Left lung (tissue), 4 donors: ENCODE measurements at regions not wholly inside any gene's neighbourhood (a gene's known extent, or its start where the extent isn't known, plus 50 kb on each side); places are given as distances from the start of the nearest gene placed in this dataset.

Experiments used
- ATAC-seq: fragments of 200-7000 bp; cut with Tn5 transposase; one replicate; pipeline ENCODE4 v1.9.1; 2020; ENCODE audit warnings: moderate library complexity
- DNase-seq, 4 donors: peaks; one replicate each; pipeline ENCODE4 v3.0.0-alpha.2; 2013 to 2020
- H3K27ac ChIP-seq, 2 donors: fragments of 200-600 bp; sonication (generic) in 1 of 2; one replicate each; pipeline versions ENCODE4 v1.5.0 to v1.8.0; 2020 to 2021
- H3K27me3 ChIP-seq, 2 donors: fragments of 200-600 bp; sonication (generic) in 1 of 2; one replicate each; pipeline versions ENCODE4 v1.5.0 to v1.8.0; 2020 to 2021
- H3K36me3 ChIP-seq, 2 donors: fragments of 200-600 bp; sonication (generic) in 1 of 2; one replicate each; pipeline versions ENCODE4 v1.5.0 to v1.8.0; 2020 to 2021
- H3K4me1 ChIP-seq, 2 donors: fragments of 200-600 bp; one replicate each; pipeline ENCODE4 v1.8.0; 2021
- H3K4me3 ChIP-seq, 2 donors: fragments of 200-600 bp; sonication (generic) in 1 of 2; one replicate each; pipeline versions ENCODE4 v1.5.0 to v1.8.0; 2020 to 2021; ENCODE audit warnings: mild to moderate bottlenecking in 1 of 2
- H3K9me3 ChIP-seq, 2 donors: fragments of 200-600 bp; sonication (generic) in 1 of 2; one replicate each; pipeline versions ENCODE4 v1.5.0 to v1.8.0; 2020 to 2021
- CTCF ChIP-seq, 2 donors: fragments of 200-600 bp; sonication (generic) in 1 of 2; IDR thresholded peaks; one replicate each; pipeline versions ENCODE4 v1.5.0 to v1.8.0; 2021; ENCODE audit warnings: antibody characterized with exemption in 2 of 2
- intact Hi-C, 2 donors: fragments of 100-400 bp; cut with DNase I; formaldehyde crosslinking; loops; one replicate each; pipeline versions ENCODE4 v1.11.2 to v1.14.2; 2022
- donor health status: DM: no; HTN: yes; CAD: no.
- donor health status: DM: no; HTN: no; CAD: no.

- intact Hi-C loops: no loop called here
Measured at GRCh38 chr6:167435209-167435728, 110.4 kb downstream of the TTLL2 start.

GRCh38 chr6:167437888-167438484 lies 113.1 kb downstream of the TTLL2 start:
- no peak for TF ChIP-seq CTCF (IDR thresholded peaks at IDR 0.05)
- ATAC-seq: no peak
- H3K9me3 ChIP-seq: no peaks in the 10 kb centered on the region
- H3K4me3 ChIP-seq: no peak overlapping the region
- no peaks in the 10 kb centered on the region for H3K27me3 ChIP-seq
- no peaks in the 10 kb centered on the region for H3K4me1 ChIP-seq
- H3K27ac ChIP-seq: no peak overlapping the region
- DNase-seq: no peak
- intact Hi-C loops: no loop called here
- H3K36me3 ChIP-seq: no peaks in the 10 kb centered on the region

More at GRCh38 chr6:167435209-167435728, 110.4 kb downstream of the TTLL2 start:
- ATAC-seq: no peak
- H3K27ac ChIP-seq: no peak overlapping the region
- no peak for DNase-seq
- H3K36me3 ChIP-seq: no peaks in the 10 kb centered on the region
- no peak overlapping the region for H3K4me3 ChIP-seq
- TF ChIP-seq CTCF (IDR thresholded peaks at IDR 0.05): no peak
- no peaks in the 10 kb centered on the region for H3K27me3 ChIP-seq
- no peaks in the 10 kb centered on the region for H3K9me3 ChIP-seq
- no peaks in the 10 kb centered on the region for H3K4me1 ChIP-seq

GRCh38 chr6:167441715-167442206 lies 116.9 kb downstream of the TTLL2 start:
- peak in 1 of 4 donors; percentile 48 for DNase-seq
- no peaks in the 10 kb centered on the region for H3K4me1 ChIP-seq
- H3K36me3 ChIP-seq: no peaks in the 10 kb centered on the region
- H3K27me3 ChIP-seq: no peaks in the 10 kb centered on the region
- peak; percentile 80 for ATAC-seq
- no peak overlapping the region for H3K4me3 ChIP-seq
- H3K9me3 ChIP-seq: no peaks in the 10 kb centered on the region
- H3K27ac ChIP-seq: no peak overlapping the region
- intact Hi-C loops: no loop called here
- TF ChIP-seq CTCF (IDR thresholded peaks at IDR 0.05): no peak

- DNase-seq (peak in 1 of 4 donors; percentile 30), ATAC-seq (no peak)
- intact Hi-C loops: no loop called here
- Histone ChIP-seq H3K4me1 (no peaks in the 10 kb centered on the region), H3K9me3 (no peaks in the 10 kb centered on the region), H3K36me3 (no peaks in the 10 kb centered on the region), H3K4me3 (no peak overlapping the region), H3K27me3 (no peaks in the 10 kb centered on the region), H3K27ac (no peak overlapping the region)
- TF ChIP-seq CTCF (IDR thresholded peaks at IDR 0.05): no peak
Measured at GRCh38 chr6:167442245-167442644, 117.4 kb downstream of the TTLL2 start.

GRCh38 chr6:167442796-167443680 lies 118.2 kb downstream of the TTLL2 start:
- no peaks in the 10 kb centered on the region for H3K27me3 ChIP-seq
- ATAC-seq (no peak), DNase-seq (no peak)
- no peak overlapping the region for H3K27ac ChIP-seq
- intact Hi-C loops: no loop called here
- no peaks in the 10 kb centered on the region for H3K9me3 ChIP-seq
- no peak overlapping the region for H3K4me3 ChIP-seq
- no peaks in the 10 kb centered on the region for H3K4me1 ChIP-seq
- no peaks in the 10 kb centered on the region for H3K36me3 ChIP-seq
- TF ChIP-seq CTCF (IDR thresholded peaks at IDR 0.05): no peak
